ENCODE measurements at regions not wholly inside any gene's neighbourhood (a gene's known extent, or its start where the extent isn't known, plus 50 kb on each side); places are given as distances from the start of the nearest gene placed in this dataset.

- TF ChIP-seq, protein P1, sequence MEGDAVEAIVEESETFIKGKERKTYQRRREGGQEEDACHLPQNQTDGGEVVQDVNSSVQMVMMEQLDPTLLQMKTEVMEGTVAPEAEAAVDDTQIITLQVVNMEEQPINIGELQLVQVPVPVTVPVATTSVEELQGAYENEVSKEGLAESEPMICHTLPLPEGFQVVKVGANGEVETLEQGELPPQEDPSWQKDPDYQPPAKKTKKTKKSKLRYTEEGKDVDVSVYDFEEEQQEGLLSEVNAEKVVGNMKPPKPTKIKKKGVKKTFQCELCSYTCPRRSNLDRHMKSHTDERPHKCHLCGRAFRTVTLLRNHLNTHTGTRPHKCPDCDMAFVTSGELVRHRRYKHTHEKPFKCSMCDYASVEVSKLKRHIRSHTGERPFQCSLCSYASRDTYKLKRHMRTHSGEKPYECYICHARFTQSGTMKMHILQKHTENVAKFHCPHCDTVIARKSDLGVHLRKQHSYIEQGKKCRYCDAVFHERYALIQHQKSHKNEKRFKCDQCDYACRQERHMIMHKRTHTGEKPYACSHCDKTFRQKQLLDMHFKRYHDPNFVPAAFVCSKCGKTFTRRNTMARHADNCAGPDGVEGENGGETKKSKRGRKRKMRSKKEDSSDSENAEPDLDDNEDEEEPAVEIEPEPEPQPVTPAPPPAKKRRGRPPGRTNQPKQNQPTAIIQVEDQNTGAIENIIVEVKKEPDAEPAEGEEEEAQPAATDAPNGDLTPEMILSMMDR (conservative IDR thresholded peaks at IDR 0.05; ENCODE audit: low read depth, low read length) = no peak
- H3K4me3 ChIP-seq (ENCODE audit: low read length) = no peak overlapping the region
- DNase-seq (ENCODE audit: low read depth) = no peak
Observed at GRCh38 chr10:114762811-114763210, 58.8 kb upstream of the FHIP2A start.

GRCh38 chr10:114764656-114765055, 56.9 kb upstream of the FHIP2A start:
- TF ChIP-seq, protein P1 (conservative IDR thresholded peaks at IDR 0.05; ENCODE audit: low read depth, low read length) = no peak
- DNase-seq (ENCODE audit: low read depth) = no peak
- no peak overlapping the region for H3K4me3 ChIP-seq (ENCODE audit: low read length)

DNA sequence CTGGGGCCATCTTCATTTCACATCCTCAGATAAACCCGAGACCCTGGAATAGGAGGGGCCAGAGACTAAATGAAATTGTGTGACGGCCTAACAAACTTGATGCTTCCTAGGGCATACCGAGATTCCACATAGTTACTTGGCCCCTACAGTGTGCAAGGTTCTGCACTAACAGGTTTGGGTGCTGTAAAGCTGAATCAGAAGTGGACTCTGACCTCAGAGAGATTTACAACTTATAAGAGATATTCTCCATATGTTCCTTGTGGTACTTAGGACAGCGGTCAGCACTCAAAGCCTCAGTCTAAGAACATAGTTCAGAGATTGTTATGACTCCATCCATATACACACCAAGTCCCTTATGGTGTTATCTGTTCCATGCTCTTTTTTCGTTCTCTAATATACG, 55.1 kb upstream of the FHIP2A start:
- TF ChIP-seq, protein P1 (conservative IDR thresholded peaks at IDR 0.05; ENCODE audit: low read depth, low read length) = no peak
- DNase-seq (ENCODE audit: low read depth) = no peak
- no peak overlapping the region for H3K4me3 ChIP-seq (ENCODE audit: low read length)

DNA sequence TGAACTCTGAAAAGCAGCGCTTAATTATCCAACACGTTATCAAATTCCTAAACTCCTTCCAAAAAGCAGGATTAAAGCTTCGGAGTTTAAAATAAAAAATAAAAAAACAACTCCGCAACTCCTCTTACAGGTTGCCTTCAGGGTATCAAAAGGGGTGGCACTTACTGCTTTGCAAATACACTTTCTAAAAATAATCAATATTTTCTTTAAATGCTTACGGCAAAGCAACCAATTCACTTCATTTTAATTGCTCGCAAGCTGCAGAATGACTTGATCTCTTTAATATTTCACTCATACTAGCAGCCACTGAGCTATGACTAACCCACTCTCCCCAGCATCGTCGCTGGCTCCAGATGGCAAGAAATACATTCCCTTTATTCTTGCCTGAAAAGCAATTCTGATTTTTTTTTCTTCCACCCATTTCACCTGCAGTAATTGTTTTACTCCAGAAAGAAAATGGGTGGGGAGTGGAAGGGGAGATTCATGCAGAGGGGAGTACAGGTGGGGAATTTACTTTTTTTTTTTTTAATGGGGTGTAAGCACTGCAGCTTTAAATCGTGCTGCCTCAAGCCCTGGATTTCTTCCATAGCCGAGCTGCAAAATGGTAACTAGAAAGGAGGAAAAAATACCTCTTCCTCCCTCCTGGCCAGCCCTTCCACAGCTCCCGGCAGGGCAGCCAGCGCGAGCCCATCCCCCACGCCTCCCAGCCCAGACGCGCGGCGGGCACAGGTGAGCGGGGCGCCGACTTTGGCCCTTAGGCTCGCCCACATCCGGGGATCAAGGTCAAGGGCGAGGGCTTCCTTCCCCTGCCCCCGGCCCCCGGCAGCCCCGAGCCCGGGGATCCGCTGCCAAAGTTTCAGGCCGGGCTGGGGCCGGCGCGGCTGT, 54.2 kb upstream of the FHIP2A start:
- no peak for DNase-seq (ENCODE audit: low read depth)
- TF ChIP-seq, protein P1 (conservative IDR thresholded peaks at IDR 0.05; ENCODE audit: low read depth, low read length) = no peak
- peak overlapping the region; percentile 62 for H3K4me3 ChIP-seq (ENCODE audit: low read length)

GRCh38 chr10:114767986-114768821, 53.4 kb upstream of the FHIP2A start:
- TF ChIP-seq, protein P1 (conservative IDR thresholded peaks at IDR 0.05; ENCODE audit: low read depth, low read length) = no peak
- no peak for DNase-seq (ENCODE audit: low read depth)
- peak overlapping the region; percentile 62 for H3K4me3 ChIP-seq (ENCODE audit: low read length)

- TF ChIP-seq, protein P1 (conservative IDR thresholded peaks at IDR 0.05; ENCODE audit: low read depth, low read length) = no peak
- no peak overlapping the region for H3K4me3 ChIP-seq (ENCODE audit: low read length)
- no peak for DNase-seq (ENCODE audit: low read depth)
Observed at GRCh38 chr10:114770009-114770408, 51.6 kb upstream of the FHIP2A start.
